Cardiac fibroblast (primary cell): ENCODE measurements at regions not wholly inside any gene's neighbourhood (a gene's known extent, or its start where the extent isn't known, plus 50 kb on each side); places are given as distances from the start of the nearest gene placed in this dataset.
A peak's percentile ranks its signal among the peaks of the same experiment; 100 is the strongest.
"Not testable (repeated sequence)": the region's sequence is repeated elsewhere in the genome, so short reads cannot be mapped to it uniquely, and the experiment has no call there.

Experiments used
- DNase-seq, 2 donors: peaks; one replicate each; pipeline versions ENCODE4 v3.0.0 to v3.0.0-alpha.2; 2010; ENCODE audit warnings: low read depth in 2 of 2
- H3K4me3 ChIP-seq, 2 donors: replicated peaks in 1 of 2; 1 replicate in 1 of 2; 2 replicates in 1 of 2; pipeline ENCODE4 v1.5.1; 2011; ENCODE audit warnings: low read depth in 2 of 2, low read length in 2 of 2, mild to moderate bottlenecking in 2 of 2, moderate library complexity in 1 of 2
- TF ChIP-seq, protein P1 (sequence below): IDR thresholded peaks from one replicate; pipeline ENCODE4 v1.5.1; 2011; ENCODE audit warnings: low read depth, mild to moderate bottlenecking, low read length, inconsistent platforms

DNA sequence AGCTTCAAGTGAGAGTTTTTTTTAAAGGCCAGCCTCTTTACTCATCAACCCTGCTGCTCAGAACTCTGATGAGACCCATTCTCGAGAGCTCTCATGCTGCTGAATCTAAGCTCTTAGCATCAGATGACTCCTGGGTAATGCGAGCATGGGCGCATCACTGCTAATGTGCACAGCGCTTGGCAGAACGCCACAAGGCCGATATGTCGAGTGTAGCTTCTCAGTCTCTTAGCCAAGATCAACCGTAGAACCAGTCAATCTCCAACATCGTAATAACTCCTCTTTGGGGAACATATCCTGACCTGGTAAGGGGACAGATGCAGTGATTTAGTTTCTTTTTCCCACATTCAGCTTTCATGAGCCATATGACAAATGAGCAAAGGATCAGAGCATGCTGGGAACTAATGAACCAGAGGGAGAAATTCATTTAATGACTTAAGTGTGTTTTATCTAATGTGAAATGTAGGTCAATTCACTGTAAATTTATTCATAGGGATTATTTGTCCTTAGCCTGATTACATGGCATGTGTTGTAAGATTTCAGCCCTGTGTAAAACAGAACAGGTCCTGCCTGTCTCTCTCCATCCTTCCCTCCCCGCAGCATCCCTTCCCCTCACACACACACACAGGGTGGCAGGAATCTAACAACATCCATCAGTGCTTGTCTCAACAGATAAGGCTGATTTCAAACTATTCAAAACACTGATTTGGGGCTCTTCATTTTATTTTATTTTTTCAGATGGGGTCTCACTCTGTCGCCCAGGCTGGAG is 195.4 kb upstream of the C2CD4B start:
- H3K4me3 ChIP-seq = no peak overlapping the region
- TF ChIP-seq, protein P1, sequence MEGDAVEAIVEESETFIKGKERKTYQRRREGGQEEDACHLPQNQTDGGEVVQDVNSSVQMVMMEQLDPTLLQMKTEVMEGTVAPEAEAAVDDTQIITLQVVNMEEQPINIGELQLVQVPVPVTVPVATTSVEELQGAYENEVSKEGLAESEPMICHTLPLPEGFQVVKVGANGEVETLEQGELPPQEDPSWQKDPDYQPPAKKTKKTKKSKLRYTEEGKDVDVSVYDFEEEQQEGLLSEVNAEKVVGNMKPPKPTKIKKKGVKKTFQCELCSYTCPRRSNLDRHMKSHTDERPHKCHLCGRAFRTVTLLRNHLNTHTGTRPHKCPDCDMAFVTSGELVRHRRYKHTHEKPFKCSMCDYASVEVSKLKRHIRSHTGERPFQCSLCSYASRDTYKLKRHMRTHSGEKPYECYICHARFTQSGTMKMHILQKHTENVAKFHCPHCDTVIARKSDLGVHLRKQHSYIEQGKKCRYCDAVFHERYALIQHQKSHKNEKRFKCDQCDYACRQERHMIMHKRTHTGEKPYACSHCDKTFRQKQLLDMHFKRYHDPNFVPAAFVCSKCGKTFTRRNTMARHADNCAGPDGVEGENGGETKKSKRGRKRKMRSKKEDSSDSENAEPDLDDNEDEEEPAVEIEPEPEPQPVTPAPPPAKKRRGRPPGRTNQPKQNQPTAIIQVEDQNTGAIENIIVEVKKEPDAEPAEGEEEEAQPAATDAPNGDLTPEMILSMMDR = no peak
- peak in 1 of 2 donors; percentile 17 for DNase-seq

DNA sequence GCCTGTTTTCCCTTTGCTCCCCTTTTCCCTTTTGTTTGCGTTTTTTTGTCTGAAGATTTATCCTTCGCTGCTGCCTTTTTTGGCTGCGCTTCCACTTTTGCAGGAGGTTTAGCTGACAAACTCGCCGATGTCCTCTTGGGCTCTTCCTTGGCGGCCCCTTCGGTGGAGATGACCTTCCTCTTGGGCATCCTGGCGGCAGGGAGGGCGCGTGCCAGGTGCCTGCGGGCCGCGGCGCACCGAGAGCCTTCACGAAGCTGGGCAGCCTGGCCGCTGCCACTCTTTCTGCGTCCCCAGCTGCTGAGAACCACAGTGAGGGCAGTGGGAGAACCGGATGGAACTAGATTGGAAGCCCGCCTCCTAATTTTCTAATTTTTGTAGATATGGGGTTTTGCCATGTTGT is 197.1 kb upstream of the C2CD4B start:
- no peak for DNase-seq
- no peak overlapping the region for H3K4me3 ChIP-seq
- TF ChIP-seq, protein P1 = no peak

DNA sequence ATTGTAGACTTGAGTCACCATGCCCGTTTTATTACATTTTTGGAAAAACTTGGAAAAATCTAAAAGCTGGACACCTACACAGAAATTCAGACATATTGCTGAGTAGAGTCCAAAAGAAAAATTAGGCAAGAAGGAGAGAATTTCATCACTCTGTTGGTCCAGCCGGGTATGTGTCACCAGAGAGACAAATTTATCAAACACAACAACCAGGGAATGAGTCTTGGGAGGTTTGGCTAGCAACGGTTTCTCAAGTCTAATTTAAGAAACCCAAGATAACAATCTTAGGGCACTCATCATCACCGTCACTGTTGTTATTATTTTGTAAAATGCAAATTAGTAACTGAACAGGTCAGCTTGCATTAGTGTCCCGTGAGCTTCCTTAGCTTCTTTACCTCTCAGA is 197.5 kb upstream of the C2CD4B start:
- DNase-seq = peak; percentile 76 to 81
- H3K4me3 ChIP-seq = no peak overlapping the region
- TF ChIP-seq, protein P1 = no peak

DNA sequence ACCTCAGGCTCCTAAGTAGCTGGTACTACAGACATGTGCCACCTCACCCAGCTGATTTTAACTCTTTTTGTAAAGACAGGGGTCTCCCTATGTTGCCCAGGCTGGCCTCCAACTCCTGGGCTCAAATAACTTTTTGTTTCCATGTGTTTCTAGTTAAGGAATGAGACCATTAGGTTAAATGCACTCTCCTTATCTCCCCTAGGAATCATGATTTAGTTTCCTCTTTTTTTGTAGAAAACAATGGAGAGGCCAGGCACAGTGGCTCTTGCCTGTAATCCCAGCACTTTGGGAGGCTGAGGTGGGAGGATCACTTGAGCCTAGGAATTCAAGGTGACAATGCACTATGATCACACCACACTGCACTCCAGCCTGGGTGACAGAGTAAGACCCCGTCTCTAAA is 198.8 kb upstream of the C2CD4B start:
- DNase-seq = no peak
- no peak overlapping the region for H3K4me3 ChIP-seq
- TF ChIP-seq, protein P1 = no peak

DNA sequence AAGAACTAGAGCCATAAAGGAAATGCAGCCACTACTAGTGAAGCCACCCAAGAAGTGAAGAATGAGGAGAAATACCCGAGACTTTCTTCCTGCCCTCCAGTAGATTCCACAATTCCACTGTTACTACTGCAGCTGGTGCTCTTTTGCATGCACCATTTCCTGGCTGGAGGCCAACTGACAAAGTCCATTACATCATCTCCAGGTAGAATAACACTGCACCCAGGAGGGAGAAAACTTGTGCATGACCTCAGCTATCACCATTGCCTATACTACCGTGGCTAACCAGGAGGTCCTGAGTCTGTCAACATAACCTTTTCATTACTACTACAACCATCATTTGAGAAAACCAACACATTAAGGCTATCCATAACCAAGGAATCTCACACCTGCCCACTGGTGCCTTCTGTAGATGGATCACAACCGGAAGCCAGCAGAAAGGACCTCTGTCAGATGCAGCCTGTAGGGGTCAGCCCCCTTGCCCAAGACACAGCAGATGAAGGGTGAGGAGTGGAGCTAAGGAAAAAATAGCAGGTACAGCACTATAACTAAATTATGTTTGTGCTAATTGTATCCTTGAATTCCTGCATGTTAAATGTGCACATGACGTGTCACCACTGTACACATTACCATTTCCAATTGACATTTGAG is 200.8 kb upstream of the C2CD4B start:
- TF ChIP-seq, protein P1 = no peak
- DNase-seq = no peak
- H3K4me3 ChIP-seq = no peak overlapping the region

DNA sequence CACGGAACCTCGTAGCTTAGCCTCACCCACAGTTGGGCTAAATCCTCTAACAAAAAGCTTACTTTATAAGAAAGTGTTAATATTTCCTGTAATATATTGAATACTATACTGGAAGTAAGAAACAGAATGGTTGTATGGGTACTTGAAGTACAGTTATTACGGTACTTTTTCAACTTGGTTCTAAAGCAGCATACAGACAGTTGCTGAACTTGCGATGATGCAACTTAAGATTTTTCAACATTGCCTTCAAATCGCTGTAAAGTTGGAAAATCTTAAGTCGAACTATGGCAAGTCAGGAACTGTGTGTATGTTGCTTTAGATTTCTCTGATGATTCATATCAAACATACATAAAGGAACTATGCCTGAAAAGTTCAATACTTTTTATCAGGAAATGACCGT is 204.4 kb upstream of the C2CD4B start:
- TF ChIP-seq, protein P1 = no peak
- no peak overlapping the region for H3K4me3 ChIP-seq
- no peak for DNase-seq

DNA sequence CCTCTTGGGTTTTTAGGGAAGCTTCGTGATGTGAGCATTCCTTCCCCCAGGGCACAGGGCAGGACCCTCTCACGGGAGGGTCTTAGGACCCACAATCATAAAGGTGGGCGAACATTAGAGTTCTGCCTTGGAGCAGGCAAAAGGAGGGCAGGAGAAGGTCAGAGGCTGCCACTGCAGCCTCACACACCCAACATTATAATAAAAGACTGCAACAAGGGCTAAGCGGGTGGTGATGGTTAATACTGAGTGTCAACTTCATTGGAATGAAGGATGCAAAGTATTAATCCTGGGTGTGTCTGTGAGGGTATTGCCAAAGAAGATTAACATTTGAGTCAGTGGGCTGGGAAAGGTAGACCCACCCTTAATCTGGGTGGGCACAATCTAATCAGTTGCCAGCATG is 206.6 kb upstream of the C2CD4B start:
- not testable (repeated sequence) for H3K4me3 ChIP-seq, DNase-seq
